ENCODE measurements at regions not wholly inside any gene's neighbourhood (a gene's known extent, or its start where the extent isn't known, plus 50 kb on each side); places are given as distances from the start of the nearest gene placed in this dataset.

DNA sequence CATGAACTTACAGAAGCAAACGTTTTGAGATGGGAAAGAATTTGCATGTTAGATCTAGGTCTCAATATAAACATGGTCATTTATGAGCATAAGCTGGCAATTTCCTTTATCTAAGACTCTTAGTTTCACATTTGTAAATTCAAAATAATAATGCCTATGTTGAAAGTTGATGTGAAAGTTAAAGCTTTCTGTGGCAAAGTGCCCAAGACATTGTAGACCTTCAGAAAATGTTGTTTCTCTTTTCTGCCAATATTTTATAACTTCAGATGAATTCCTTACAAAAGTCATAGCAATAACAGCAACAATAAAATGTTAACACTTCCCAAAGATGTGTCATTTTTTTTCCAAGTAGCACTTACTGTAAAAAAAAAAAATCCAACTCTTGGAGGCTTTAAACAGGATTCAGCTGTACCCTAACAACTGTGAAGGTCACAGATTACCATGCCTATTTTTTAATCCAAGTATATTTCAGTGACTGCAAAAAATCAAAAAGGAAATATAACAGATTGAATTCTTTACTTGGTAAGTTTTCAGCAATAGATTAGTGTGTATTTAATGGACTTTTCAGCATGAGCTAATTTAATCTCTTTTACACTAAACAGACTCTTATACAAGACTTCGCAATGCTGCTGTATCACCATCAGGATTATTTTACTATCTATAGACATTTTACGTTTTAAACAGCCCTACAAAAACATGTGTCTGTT lies 206.5 kb upstream of the PDE5A start:
- TF ChIP-seq, protein P1, sequence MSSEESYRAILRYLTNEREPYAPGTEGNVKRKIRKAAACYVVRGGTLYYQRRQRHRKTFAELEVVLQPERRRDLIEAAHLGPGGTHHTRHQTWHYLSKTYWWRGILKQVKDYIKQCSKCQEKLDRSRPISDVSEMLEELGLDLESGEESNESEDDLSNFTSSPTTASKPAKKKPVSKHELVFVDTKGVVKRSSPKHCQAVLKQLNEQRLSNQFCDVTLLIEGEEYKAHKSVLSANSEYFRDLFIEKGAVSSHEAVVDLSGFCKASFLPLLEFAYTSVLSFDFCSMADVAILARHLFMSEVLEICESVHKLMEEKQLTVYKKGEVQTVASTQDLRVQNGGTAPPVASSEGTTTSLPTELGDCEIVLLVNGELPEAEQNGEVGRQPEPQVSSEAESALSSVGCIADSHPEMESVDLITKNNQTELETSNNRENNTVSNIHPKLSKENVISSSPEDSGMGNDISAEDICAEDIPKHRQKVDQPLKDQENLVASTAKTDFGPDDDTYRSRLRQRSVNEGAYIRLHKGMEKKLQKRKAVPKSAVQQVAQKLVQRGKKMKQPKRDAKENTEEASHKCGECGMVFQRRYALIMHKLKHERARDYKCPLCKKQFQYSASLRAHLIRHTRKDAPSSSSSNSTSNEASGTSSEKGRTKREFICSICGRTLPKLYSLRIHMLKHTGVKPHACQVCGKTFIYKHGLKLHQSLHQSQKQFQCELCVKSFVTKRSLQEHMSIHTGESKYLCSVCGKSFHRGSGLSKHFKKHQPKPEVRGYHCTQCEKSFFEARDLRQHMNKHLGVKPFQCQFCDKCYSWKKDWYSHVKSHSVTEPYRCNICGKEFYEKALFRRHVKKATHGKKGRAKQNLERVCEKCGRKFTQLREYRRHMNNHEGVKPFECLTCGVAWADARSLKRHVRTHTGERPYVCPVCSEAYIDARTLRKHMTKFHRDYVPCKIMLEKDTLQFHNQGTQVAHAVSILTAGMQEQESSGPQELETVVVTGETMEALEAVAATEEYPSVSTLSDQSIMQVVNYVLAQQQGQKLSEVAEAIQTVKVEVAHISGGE (CRISPR knock-in tag; IDR thresholded peaks at IDR 0.05) = no peak
- TF ChIP-seq RAD51 (IDR thresholded peaks at IDR 0.05) = no peak
- TF ChIP-seq POLR2A (IDR thresholded peaks at IDR 0.05; ENCODE audit: low read depth, low read length) = no peak
- no peak for TF ChIP-seq BCL11A (IDR thresholded peaks at IDR 0.05; ENCODE audit: low read depth, low read length)
- TF ChIP-seq, protein P2, sequence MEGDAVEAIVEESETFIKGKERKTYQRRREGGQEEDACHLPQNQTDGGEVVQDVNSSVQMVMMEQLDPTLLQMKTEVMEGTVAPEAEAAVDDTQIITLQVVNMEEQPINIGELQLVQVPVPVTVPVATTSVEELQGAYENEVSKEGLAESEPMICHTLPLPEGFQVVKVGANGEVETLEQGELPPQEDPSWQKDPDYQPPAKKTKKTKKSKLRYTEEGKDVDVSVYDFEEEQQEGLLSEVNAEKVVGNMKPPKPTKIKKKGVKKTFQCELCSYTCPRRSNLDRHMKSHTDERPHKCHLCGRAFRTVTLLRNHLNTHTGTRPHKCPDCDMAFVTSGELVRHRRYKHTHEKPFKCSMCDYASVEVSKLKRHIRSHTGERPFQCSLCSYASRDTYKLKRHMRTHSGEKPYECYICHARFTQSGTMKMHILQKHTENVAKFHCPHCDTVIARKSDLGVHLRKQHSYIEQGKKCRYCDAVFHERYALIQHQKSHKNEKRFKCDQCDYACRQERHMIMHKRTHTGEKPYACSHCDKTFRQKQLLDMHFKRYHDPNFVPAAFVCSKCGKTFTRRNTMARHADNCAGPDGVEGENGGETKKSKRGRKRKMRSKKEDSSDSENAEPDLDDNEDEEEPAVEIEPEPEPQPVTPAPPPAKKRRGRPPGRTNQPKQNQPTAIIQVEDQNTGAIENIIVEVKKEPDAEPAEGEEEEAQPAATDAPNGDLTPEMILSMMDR (IDR thresholded peaks at IDR 0.05 in 2 of 3, conservative IDR thresholded peaks at IDR 0.05 in 1 of 3; ENCODE audit: control insufficient read depth in 2 of 3, extremely low read depth in 1 of 3, insufficient read depth in 1 of 3, low read depth in 3 of 3, low read length in 3 of 3) = no peak
- TF ChIP-seq SIN3A (IDR thresholded peaks at IDR 0.05; ENCODE audit: low read depth, low read length) = no peak
- TF ChIP-seq FOS (IDR thresholded peaks at IDR 0.05; ENCODE audit: borderline replicate concordance, extremely low read depth, insufficient read length) = no peak
- TF ChIP-seq GATAD2B (conservative IDR thresholded peaks at IDR 0.05; ENCODE audit: low read depth) = no peak
- TF ChIP-seq, protein P3, sequence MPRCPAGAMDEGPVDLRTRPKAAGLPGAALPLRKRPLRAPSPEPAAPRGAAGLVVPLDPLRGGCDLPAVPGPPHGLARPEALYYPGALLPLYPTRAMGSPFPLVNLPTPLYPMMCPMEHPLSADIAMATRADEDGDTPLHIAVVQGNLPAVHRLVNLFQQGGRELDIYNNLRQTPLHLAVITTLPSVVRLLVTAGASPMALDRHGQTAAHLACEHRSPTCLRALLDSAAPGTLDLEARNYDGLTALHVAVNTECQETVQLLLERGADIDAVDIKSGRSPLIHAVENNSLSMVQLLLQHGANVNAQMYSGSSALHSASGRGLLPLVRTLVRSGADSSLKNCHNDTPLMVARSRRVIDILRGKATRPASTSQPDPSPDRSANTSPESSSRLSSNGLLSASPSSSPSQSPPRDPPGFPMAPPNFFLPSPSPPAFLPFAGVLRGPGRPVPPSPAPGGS (IDR thresholded peaks at IDR 0.05; ENCODE audit: borderline replicate concordance, insufficient read depth, low read depth, low read length, poor library complexity, severe bottlenecking) = no peak
- TF ChIP-seq POLR2AphosphoS5 (IDR thresholded peaks at IDR 0.05; ENCODE audit: low read length) = no peak
- no peak for TF ChIP-seq SMC3 (IDR thresholded peaks at IDR 0.05; ENCODE audit: borderline replicate concordance, low read length)

Data from GM12878 (cell line).